HG02938 (cell line): ENCODE measurements at regions not wholly inside any gene's neighbourhood (a gene's known extent, or its start where the extent isn't known, plus 50 kb on each side); places are given as distances from the start of the nearest gene placed in this dataset.
"Not testable (repeated sequence)": the region's sequence is repeated elsewhere in the genome, so short reads cannot be mapped to it uniquely, and the experiment has no call there.

ENCODE experiments used
- ATAC-seq: cut with Tn5 transposase; IDR thresholded peaks from one replicate; pipeline ENCODE4 v1.9.1; 2021; ENCODE audit warnings: mild to moderate bottlenecking, moderate library complexity; ENCODE audit not compliant: unreplicated experiment

GRCh38 chr18:5830902-5831301 lies 64.4 kb downstream of the TMEM200C start:
- not testable (repeated sequence) for ATAC-seq

GRCh38 chr18:5828913-5829312 lies 66.4 kb downstream of the TMEM200C start:
- no peak for ATAC-seq

- no peak for ATAC-seq
These were observed 69.7 kb downstream of the TMEM200C start for GRCh38 chr18:5825663-5826062.

DNA sequence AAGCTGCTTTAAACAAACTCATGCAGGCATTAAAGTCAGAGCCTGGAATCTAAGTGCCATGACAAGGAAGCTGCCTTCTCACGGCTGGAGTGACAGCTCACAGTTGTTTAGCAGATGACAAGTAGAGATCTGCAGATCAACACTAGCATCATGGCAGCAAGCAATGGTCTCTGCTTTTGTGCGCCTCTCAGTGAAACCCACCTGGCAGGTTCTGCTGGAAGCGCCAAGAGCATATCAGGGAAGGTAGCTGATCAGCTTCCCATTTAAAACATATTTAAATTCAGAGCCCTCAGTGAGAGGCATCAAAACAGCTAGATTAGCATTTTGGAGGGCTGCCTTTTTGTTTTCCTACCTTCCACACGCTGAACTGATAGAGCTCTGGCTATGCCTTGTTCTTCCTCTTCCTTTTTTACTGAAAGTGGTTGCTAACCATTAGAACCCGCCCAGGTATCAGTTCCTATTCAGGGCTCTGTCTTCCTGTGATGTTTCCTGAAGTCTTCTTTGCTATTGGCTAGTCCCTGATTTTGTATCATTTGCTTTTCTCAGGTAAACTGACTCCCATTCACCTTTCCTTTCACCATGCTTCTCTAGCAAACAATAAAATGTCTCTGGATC lies 70.8 kb downstream of the TMEM200C start:
- no peak for ATAC-seq

GRCh38 chr18:5817816-5818215 lies 77.5 kb downstream of the TMEM200C start:
- ATAC-seq, result no peak

DNA sequence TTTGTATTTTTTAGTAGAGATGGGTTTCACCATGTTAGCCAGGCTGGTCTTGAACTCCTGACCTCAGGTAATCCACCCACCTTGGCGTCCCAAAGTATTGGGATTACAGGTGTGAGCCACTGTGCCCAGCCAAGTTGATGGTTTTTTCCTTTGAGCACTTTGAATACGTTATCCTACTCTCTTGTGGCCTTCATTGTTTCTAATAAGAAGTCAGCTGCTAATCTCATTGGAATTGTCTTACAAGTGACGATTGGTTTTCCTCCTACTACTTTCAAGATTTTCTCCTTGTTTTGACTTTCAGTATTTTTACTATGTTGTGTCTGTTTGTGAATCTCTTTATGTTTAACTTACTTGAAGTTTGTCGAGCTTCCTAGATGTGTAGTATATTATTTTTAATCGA lies 88.5 kb downstream of the TMEM200C start:
- no peak for ATAC-seq

- ATAC-seq, result no peak
These were observed 107.4 kb downstream of the TMEM200C start for GRCh38 chr18:5787936-5788335.

GRCh38 chr18:5779922-5780321 lies 115.4 kb downstream of the TMEM200C start:
- ATAC-seq, result no peak

GRCh38 chr18:5772306-5773105 lies 122.8 kb downstream of the TMEM200C start:
- no peak for ATAC-seq

GRCh38 chr18:5771343-5771742 lies 124.0 kb downstream of the TMEM200C start:
- no peak for ATAC-seq

GRCh38 chr18:5770176-5770575 lies 125.1 kb downstream of the TMEM200C start:
- no peak for ATAC-seq

DNA sequence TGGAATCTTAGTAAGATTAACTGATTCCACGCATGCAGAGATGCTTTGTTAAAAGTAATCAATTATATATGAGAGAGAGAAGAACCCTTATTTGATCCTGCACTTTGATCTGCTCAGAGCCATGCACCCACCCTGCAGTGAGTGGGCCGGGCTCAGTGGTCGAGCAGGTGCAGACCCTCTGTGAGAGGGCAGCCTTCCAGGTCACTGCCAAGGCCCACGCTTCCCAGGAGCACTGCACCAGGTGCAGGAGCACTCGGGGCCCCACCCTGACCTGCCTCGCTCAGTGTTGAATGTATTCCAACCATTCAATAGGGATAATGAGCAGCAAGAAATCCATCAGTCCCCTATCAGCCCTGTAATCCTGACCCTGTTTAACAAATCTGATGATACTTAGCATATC lies 126.9 kb downstream of the TMEM200C start:
- no peak for ATAC-seq

GRCh38 chr18:5759194-5759593 lies 136.1 kb downstream of the TMEM200C start:
- ATAC-seq, result no peak

GRCh38 chr18:5756823-5757222 lies 138.5 kb downstream of the TMEM200C start:
- ATAC-seq, result no peak

DNA sequence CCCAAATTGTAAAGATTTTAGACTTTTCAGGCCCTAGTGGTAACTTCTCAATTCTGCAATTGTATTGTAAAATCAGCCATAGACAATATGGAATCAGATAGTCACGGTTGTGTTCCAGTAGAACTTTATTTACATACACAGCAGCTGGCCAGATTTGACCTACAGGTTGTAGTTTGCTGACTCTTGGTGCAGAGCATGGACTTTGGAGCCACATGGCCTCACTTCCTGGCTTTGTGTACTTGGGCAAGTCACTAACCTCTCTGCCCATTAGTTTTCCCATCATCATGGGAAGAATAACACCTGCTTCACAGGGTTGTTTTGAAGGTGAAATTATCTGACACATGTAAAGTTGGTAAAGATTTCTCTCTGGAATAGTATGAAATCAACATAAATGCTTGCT lies 147.6 kb downstream of the TMEM200C start:
- ATAC-seq, result no peak

GRCh38 chr18:5746844-5747243 lies 148.5 kb downstream of the TMEM200C start:
- no peak for ATAC-seq

DNA sequence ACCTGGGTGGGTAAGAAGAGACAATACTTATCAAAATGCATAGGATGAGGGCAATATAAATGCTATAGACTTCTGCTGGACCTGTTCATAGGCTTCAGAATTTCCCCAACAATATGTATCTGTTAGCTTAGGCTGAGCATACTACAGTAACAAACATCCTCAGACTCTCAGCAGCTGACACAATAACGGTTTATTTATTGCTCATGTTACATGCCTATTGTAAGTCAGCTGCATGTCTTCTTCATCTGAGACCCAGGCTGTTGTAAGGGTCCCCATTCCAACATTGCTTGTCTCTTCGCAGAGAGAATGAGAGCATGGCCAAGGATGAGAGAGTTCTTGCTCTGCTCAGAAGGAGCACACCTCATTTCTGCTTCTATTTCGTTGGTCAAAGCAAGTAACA lies 150.7 kb downstream of the TMEM200C start:
- no peak for ATAC-seq

GRCh38 chr18:5738526-5738925 lies 156.8 kb downstream of the TMEM200C start:
- ATAC-seq, result no peak

GRCh38 chr18:5732318-5732717 lies 163.0 kb downstream of the TMEM200C start:
- no peak for ATAC-seq

- ATAC-seq, result no peak
These were observed 165.2 kb downstream of the TMEM200C start for GRCh38 chr18:5729983-5730699.

DNA sequence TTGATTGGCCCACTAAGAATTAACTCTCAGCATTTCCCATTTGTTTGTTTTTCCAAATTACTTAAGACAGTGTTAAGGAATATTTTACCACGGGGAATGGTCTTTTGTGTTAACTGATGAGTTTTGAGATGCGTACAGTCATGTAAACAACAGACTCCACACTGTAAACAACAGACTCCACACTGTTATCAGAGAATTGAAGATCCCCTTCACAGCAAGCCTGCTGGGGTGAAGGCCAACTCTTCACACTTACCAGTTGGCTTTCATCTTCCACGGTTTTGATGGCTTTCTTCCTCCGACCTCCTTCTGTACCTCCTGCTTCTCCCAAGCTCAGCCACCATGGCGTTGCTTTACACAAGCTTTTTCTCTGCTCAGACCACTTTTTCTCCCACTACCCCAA lies 166.8 kb downstream of the TMEM200C start:
- no peak for ATAC-seq

DNA sequence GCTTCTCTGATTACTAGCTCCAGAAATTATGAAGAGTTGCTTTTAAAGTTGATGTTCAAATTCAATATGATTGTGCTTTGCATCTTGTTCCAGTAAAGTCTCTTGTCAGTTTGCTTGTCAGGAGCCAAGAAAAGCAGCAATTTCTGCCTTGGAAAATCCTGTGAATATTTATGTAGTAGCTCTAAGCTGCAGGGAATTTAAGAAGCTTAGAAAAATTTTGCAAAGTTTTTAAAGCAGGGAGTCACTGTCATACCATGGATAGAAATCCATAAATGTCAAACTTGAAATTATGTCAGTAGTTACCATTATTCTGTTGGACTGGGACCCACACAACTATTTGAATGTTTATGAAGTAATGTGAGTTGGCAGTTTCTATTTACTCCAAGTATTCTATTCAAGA lies 169.3 kb downstream of the TMEM200C start:
- no peak for ATAC-seq
